HepG2 (cell line): ENCODE measurements at regions not wholly inside any gene's neighbourhood (a gene's known extent, or its start where the extent isn't known, plus 50 kb on each side); places are given as distances from the start of the nearest gene placed in this dataset.

Experiments
- ATAC-seq: fragments of 200-7000 bp; cut with Tn5 transposase; 3 replicates; pipeline ENCODE4 v1.9.1; 2020; ENCODE audit warnings: mild to moderate bottlenecking, moderate library complexity
- BruUV-seq: library from RNA; stranded (reverse); fragments of 400-500 nt; replicated peaks from 2 replicates; lab custom pipeline; 2021; lab: Mats Ljungman, UMichigan
- CTCF ChIA-PET: fragments of 300-600 bp; formaldehyde crosslinking; extraction: SDS; loops from one replicate; lab custom pipeline; 2021; ENCODE audit warnings: low total read pairs, inconsistent platforms, low intra/inter-chr PET ratio; lab: Yijun Ruan, JAX
- POLR2A ChIA-PET: fragments of 350-600 bp; sonication (Branson Sonifier 250); formaldehyde crosslinking; loops from one replicate; lab custom pipeline; 2020; ENCODE audit warnings: antibody characterized with exemption, inconsistent platforms; lab: Yijun Ruan, JAX
- DNase-seq: peaks from one replicate; pipeline ENCODE4 v3.0.0-alpha.2; 2015; ENCODE audit warnings: low spot score
- FAIRE-seq: peaks from 3 replicates; lab custom pipeline; 2011; peaks lifted over from hg19 to GRCh38; lab: Jason Lieb, UNC
- H2AFZ ChIP-seq: one replicate; pipeline ENCODE4 v1.6.1; 2011; ENCODE audit warnings: low read length, inconsistent platforms
- H3K27ac ChIP-seq: fragments of 300-600 bp; 3 replicates; pipeline ENCODE4 v1.8.0; 2011; ENCODE audit warnings: mixed run types, mild to moderate bottlenecking, mixed read lengths, low read length, inconsistent platforms; ENCODE audit not compliant: insufficient read depth; ENCODE audit errors: extremely low read length
- H3K27me3 ChIP-seq, 2 experiments: fragments of 200-600 bp in 1 of 2; 2 replicates in 1 of 2; 3 replicates in 1 of 2; pipeline versions ENCODE4 v1.6.0 to v1.8.0; 2011; ENCODE audit warnings: low read length in 2 of 2, mild to moderate bottlenecking in 2 of 2, moderate library complexity in 2 of 2, inconsistent platforms in 1 of 2; ENCODE audit not compliant: insufficient read depth in 2 of 2, control insufficient read depth in 1 of 2
- H3K36me3 ChIP-seq, 2 experiments: fragments of 200-600 bp in 1 of 2; replicated peaks in 1 of 2; 2 replicates in 1 of 2; 3 replicates in 1 of 2; pipeline versions ENCODE4 v1.5.1 to v1.8.0; 2011; ENCODE audit warnings: low read length in 2 of 2, inconsistent platforms in 1 of 2; ENCODE audit not compliant: insufficient read depth in 2 of 2, control insufficient read depth in 1 of 2
- H3K4me1 ChIP-seq: 2 replicates; pipeline ENCODE4 v1.5.1; 2012; ENCODE audit warnings: low read length, inconsistent platforms; ENCODE audit not compliant: insufficient read depth
- H3K4me2 ChIP-seq: 2 replicates; pipeline ENCODE4 v1.6.0; 2011; ENCODE audit warnings: low read depth, low read length, inconsistent platforms
- H3K4me3 ChIP-seq, 3 experiments: fragments of 200-600 bp in 1 of 3; sonication (generic), shearing (Covaris generic) in 1 of 3; replicated peaks in 1 of 3; 2 replicates each; pipeline ENCODE4 v1.5.1; 2011 to 2016; ENCODE audit warnings: low read length in 3 of 3, inconsistent platforms in 2 of 3, low read depth in 2 of 3, mild to moderate bottlenecking in 2 of 3, control low read depth in 1 of 3, mixed read lengths in 1 of 3; ENCODE audit not compliant: insufficient read depth in 1 of 3
- H3K79me2 ChIP-seq: one replicate; pipeline ENCODE4 v1.6.1; 2011; ENCODE audit warnings: low read length, inconsistent platforms; ENCODE audit not compliant: insufficient read depth
- H3K9ac ChIP-seq: 2 replicates; pipeline ENCODE4 v1.6.0; 2011; ENCODE audit warnings: mild to moderate bottlenecking, low read depth, low read length, inconsistent platforms; ENCODE audit not compliant: insufficient read depth
- H3K9me3 ChIP-seq: 2 replicates; pipeline ENCODE4 v1.5.1; 2012; ENCODE audit warnings: mild to moderate bottlenecking, low read length
- H4K20me1 ChIP-seq: 2 replicates; pipeline ENCODE4 v1.6.0; 2011; ENCODE audit warnings: inconsistent platforms, mild to moderate bottlenecking, low read length, moderate library complexity; ENCODE audit not compliant: insufficient read depth
- ARID2 ChIP-seq: sonication (generic); formaldehyde crosslinking; IDR thresholded peaks from 2 replicates; pipeline ENCODE4 v1.8.1; 2022; ENCODE audit warnings: mild to moderate bottlenecking, missing genetic modification reagents, borderline replicate concordance
- CREB1 ChIP-seq, 2 experiments: fragments of 450-650 bp in 1 of 2; IDR thresholded peaks; 2 replicates each; pipeline ENCODE4 v1.6.1; 2016 to 2017; ENCODE audit warnings: control low read depth in 1 of 2, mild to moderate bottlenecking in 1 of 2, missing compliant biosample characterization in 1 of 2, missing genetic modification characterization in 1 of 2
- ELF1 ChIP-seq: sonication (generic); formaldehyde crosslinking; IDR thresholded peaks from 2 replicates; pipeline ENCODE4 v1.4.0; 2020; ENCODE audit warnings: missing genetic modification reagents
- HDAC2 ChIP-seq: sonication (generic); formaldehyde crosslinking; IDR thresholded peaks from 2 replicates; pipeline ENCODE4 v1.4.0; 2020; ENCODE audit warnings: missing genetic modification reagents
- HNRNPK ChIP-seq: fragments of 200-400 bp; formaldehyde crosslinking; IDR thresholded peaks from 2 replicates; pipeline ENCODE4 v1.6.1; 2018; ENCODE audit warnings: low read length, low read depth, moderate library complexity, mild to moderate bottlenecking; ENCODE audit not compliant: poor library complexity, severe bottlenecking
- HOXD1 ChIP-seq: sonication (generic); formaldehyde crosslinking; IDR thresholded peaks from 2 replicates; pipeline ENCODE4 v1.5.0; 2020; ENCODE audit warnings: missing genetic modification reagents
- KMT2A ChIP-seq: sonication (generic); formaldehyde crosslinking; IDR thresholded peaks from 2 replicates; pipeline ENCODE4 v1.4.0; 2020; ENCODE audit warnings: missing genetic modification reagents
- MBD4 ChIP-seq: IDR thresholded peaks from 2 replicates; pipeline ENCODE4 v1.6.1; 2012; ENCODE audit warnings: low read length, inconsistent platforms, borderline replicate concordance
- NR2F1 ChIP-seq, 2 experiments: fragments of 450-650 bp in 1 of 2; formaldehyde crosslinking in 1 of 2; IDR thresholded peaks; 2 replicates each; pipeline versions ENCODE4 v1.5.0 to v1.6.1; 2016 to 2020; ENCODE audit warnings: mild to moderate bottlenecking in 1 of 2, missing compliant biosample characterization in 1 of 2, missing genetic modification reagents in 1 of 2, moderate library complexity in 1 of 2
- PHF21A ChIP-seq: sonication (generic); formaldehyde crosslinking; IDR thresholded peaks from 2 replicates; pipeline ENCODE4 v1.5.0; 2020; ENCODE audit warnings: mild to moderate bottlenecking, missing genetic modification reagents
- RBM39 ChIP-seq: fragments of 200-400 bp; formaldehyde crosslinking; IDR thresholded peaks from one replicate; pipeline ENCODE4 v1.6.1; 2018; ENCODE audit warnings: antibody characterized with exemption, mild to moderate bottlenecking, low read depth, low read length; ENCODE audit not compliant: poor library complexity, severe bottlenecking
- ZNF251 ChIP-seq: sonication (generic); formaldehyde crosslinking; IDR thresholded peaks from 2 replicates; pipeline ENCODE4 v1.9.0; 2021; ENCODE audit warnings: mild to moderate bottlenecking, missing genetic modification reagents
- ZNF615 ChIP-seq: sonication (generic); formaldehyde crosslinking; IDR thresholded peaks from 2 replicates; pipeline ENCODE4 v1.5.0; 2020; ENCODE audit warnings: mild to moderate bottlenecking, missing genetic modification reagents, borderline replicate concordance
- WGBS: methylation state at CpG from one replicate; pipeline ENCODE4 v1.1.6; 2017; ENCODE audit warnings: low lambda C conversion rate; 5-methylcytosine and 5-hydroxymethylcytosine counted together
- in situ Hi-C: cut with HindIII; loops from 2 replicates; pipeline ENCODE4 v1.10.0; 2017; ENCODE audit warnings: low pct_unique_long_range_greater_than_20kb; ENCODE audit not compliant: extremely low pct_ligation_motif_present
- intact Hi-C: fragments of 100-400 bp; cut with micrococcal nuclease; formaldehyde crosslinking; loops from one replicate; pipeline ENCODE4 v1.10.0; 2022; ENCODE audit not compliant: unreplicated experiment
- TF ChIP-seq, protein P1 (sequence below): sonication (generic); formaldehyde crosslinking; IDR thresholded peaks from 2 replicates; pipeline ENCODE4; 2020; ENCODE audit warnings: missing genetic modification reagents, mild to moderate bottlenecking, borderline replicate concordance
- TF ChIP-seq, protein P2 (sequence below): sonication (generic); formaldehyde crosslinking; IDR thresholded peaks from 2 replicates; pipeline ENCODE4 v1.5.1; 2020; ENCODE audit warnings: missing genetic modification reagents, mild to moderate bottlenecking, borderline replicate concordance

DNA sequence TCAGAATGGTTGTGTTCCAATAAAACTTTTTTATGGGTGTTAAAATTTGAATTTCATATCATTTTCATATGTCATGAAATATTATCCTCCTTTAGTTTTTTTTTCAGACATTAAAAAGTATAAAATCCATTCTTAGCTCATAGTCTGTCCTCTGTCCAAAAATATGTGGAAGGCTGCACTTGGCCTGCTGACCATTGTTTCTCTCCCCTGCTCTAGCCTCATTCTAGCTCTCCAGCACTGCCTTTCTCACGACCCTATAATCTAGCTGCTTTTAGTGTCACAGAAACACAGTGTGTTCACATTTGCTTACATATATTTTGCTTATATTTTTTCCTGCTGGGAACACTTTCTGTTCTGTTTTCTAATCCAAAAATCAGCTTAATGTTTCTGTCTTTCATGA lies 165.0 kb upstream of the ANK2 start:
- CTCF ChIA-PET, result no interaction called here
- ATAC-seq (no peak), DNase-seq (no peak), FAIRE-seq (no peak)
- Histone ChIP-seq H3K27ac (no peak overlapping the region), H3K9ac (no peak overlapping the region), H3K36me3 (no peaks in the 10 kb centered on the region), H3K4me1 (no peaks in the 10 kb centered on the region), H3K4me3 (no peak overlapping the region), H3K27me3 (no peaks in the 10 kb centered on the region), H4K20me1 (no peaks in the 10 kb centered on the region), H3K79me2 (no peaks in the 10 kb centered on the region), H3K9me3 (no peaks in the 10 kb centered on the region), H3K4me2 (no peak overlapping the region), H2AFZ (no peak overlapping the region)
- WGBS, result 0% methylated on average over 1 of the region's 1 CpG
- intact Hi-C loops, result loop anchor here (1.0 kb wide), 1 partner anchor 37 kb away; no protein-coding TSS in a partner anchor
- TF ChIP-seq ZNF251 (CRISPR knock-in tag) (no peak), HDAC2 (no peak), HOXD1 (no peak), HNRNPK (no peak), ARID2 (CRISPR knock-in tag) (no peak), ZNF615 (CRISPR knock-in tag) (no peak), ELF1 (no peak), RBM39 (no peak), MBD4 (no peak), NR2F1 (CRISPR knock-in tag; IDR thresholded peaks at IDR 0.05) (no peak), PHF21A (no peak), CREB1 (IDR thresholded peaks at IDR 0.05) (no peak), CREB1 (CRISPR knock-in tag; IDR thresholded peaks at IDR 0.05) (no peak), KMT2A (CRISPR knock-in tag) (no peak)
- TF ChIP-seq, protein P1, sequence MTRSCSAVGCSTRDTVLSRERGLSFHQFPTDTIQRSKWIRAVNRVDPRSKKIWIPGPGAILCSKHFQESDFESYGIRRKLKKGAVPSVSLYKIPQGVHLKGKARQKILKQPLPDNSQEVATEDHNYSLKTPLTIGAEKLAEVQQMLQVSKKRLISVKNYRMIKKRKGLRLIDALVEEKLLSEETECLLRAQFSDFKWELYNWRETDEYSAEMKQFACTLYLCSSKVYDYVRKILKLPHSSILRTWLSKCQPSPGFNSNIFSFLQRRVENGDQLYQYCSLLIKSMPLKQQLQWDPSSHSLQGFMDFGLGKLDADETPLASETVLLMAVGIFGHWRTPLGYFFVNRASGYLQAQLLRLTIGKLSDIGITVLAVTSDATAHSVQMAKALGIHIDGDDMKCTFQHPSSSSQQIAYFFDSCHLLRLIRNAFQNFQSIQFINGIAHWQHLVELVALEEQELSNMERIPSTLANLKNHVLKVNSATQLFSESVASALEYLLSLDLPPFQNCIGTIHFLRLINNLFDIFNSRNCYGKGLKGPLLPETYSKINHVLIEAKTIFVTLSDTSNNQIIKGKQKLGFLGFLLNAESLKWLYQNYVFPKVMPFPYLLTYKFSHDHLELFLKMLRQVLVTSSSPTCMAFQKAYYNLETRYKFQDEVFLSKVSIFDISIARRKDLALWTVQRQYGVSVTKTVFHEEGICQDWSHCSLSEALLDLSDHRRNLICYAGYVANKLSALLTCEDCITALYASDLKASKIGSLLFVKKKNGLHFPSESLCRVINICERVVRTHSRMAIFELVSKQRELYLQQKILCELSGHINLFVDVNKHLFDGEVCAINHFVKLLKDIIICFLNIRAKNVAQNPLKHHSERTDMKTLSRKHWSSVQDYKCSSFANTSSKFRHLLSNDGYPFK (CRISPR knock-in tag), result no peak
- TF ChIP-seq, protein P2, sequence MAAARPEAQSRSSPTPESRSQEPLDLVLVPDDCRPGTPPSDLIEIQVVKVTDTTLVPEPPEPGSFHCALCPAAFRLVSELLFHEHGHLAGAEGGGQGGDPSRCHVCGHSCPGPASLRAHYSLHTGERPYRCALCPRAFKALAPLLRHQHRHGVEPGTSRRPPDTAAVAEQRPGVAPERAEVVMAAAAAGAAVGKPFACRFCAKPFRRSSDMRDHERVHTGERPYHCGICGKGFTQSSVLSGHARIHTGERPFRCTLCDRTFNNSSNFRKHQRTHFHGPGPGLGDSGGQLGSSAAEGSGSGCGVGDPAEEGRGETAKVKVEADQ (CRISPR knock-in tag), result no peak
- BruUV-seq, result no TSS peak
- in situ Hi-C loops, result no loop called here
- POLR2A ChIA-PET, result no interaction called here
